GM13976 (cell line): ENCODE measurements at regions not wholly inside any gene's neighbourhood (a gene's known extent, or its start where the extent isn't known, plus 50 kb on each side); places are given as distances from the start of the nearest gene placed in this dataset.

Experiments used
- DNase-seq: peaks from one replicate; pipeline ENCODE4 v3.0.0; 2012; ENCODE audit warnings: low spot score
- CTCF ChIP-seq: IDR thresholded peaks from 2 replicates; pipeline ENCODE4 v1.5.1; 2012; ENCODE audit warnings: borderline replicate concordance, mild to moderate bottlenecking; ENCODE audit not compliant: insufficient read depth; ENCODE audit errors: extremely low read depth, missing control alignments, control extremely low read depth
- in situ Hi-C: fragments of 300-500 bp; cut with MboI; formaldehyde crosslinking; loops from one replicate; pipeline ENCODE4 v1.12.0; 2022; ENCODE audit warnings: low sequenced_read_pairs, mixed read lengths, inconsistent platforms; ENCODE audit not compliant: unreplicated experiment

GRCh38 chr14:46091819-46092218 is 559.8 kb downstream of the RPL10L start:
- in situ Hi-C loops = no loop called here
- no peak for DNase-seq
- no peak for TF ChIP-seq CTCF

- no peak for DNase-seq
- no peak for TF ChIP-seq CTCF
These were observed 564.0 kb downstream of the RPL10L start for GRCh38 chr14:46087604-46088003.

GRCh38 chr14:46074061-46074460 is 577.5 kb downstream of the RPL10L start:
- DNase-seq = no peak
- TF ChIP-seq CTCF = no peak

More at GRCh38 chr14:46087604-46088003, 564.0 kb downstream of the RPL10L start:
- in situ Hi-C loops = no loop called here

GRCh38 chr14:46063872-46064271 is 587.7 kb downstream of the RPL10L start:
- no peak for TF ChIP-seq CTCF
- no peak for DNase-seq
- in situ Hi-C loops = no loop called here

More at GRCh38 chr14:46074061-46074460, 577.5 kb downstream of the RPL10L start:
- in situ Hi-C loops = no loop called here

GRCh38 chr14:46058964-46059563 is 592.5 kb downstream of the RPL10L start:
- no peak for DNase-seq
- in situ Hi-C loops = no loop called here
- no peak for TF ChIP-seq CTCF

GRCh38 chr14:46057799-46058198 is 593.8 kb downstream of the RPL10L start:
- no peak for TF ChIP-seq CTCF
- in situ Hi-C loops = no loop called here

More at GRCh38 chr14:46057799-46058198, 593.8 kb downstream of the RPL10L start:
- no peak for DNase-seq
